ENCODE measurements at regions not wholly inside any gene's neighbourhood (a gene's known extent, or its start where the extent isn't known, plus 50 kb on each side); places are given as distances from the start of the nearest gene placed in this dataset.

- no peak for TF ChIP-seq CTCF (tag by site-specific recombination; IDR thresholded peaks at IDR 0.05)
- TF ChIP-seq YY1 (tag by site-specific recombination; IDR thresholded peaks at IDR 0.05), result no peak
- TF ChIP-seq ZBTB11 (tag by site-specific recombination; conservative IDR thresholded peaks at IDR 0.05; ENCODE audit: low read depth), result no peak
- no peak for TF ChIP-seq ZNF292 (tag by site-specific recombination; IDR thresholded peaks at IDR 0.05; ENCODE audit: borderline replicate concordance, low read depth)
- TF ChIP-seq ELK4 (IDR thresholded peaks at IDR 0.05; ENCODE audit: borderline replicate concordance, low read depth, low read length), result no peak
- no peak for TF ChIP-seq ZNF792 (tag by site-specific recombination; IDR thresholded peaks at IDR 0.05)
- TF ChIP-seq ZNF175 (tag by site-specific recombination; IDR thresholded peaks at IDR 0.05), result no peak
- TF ChIP-seq ZNF701 (tag by site-specific recombination; IDR thresholded peaks at IDR 0.05), result no peak
- no peak for TF ChIP-seq ATF2 (tag by site-specific recombination; IDR thresholded peaks at IDR 0.05; ENCODE audit: low read depth)
- TF ChIP-seq PRDM1 (tag by site-specific recombination; IDR thresholded peaks at IDR 0.05), result no peak
These were observed 587.1 kb upstream of the FTMT start for GRCh38 chr5:121264605-121265004.
